Occipital lobe (tissue), 1 donor: ENCODE measurements at regions not wholly inside any gene's neighbourhood (a gene's known extent, or its start where the extent isn't known, plus 50 kb on each side); places are given as distances from the start of the nearest gene placed in this dataset.
"Not testable (repeated sequence)": the region's sequence is repeated elsewhere in the genome, so short reads cannot be mapped to it uniquely, and the experiment has no call there.

ENCODE experiments used
- DNase-seq: peaks from one replicate; lab custom pipeline; 2025; lab: John Stamatoyannopoulos, UW

DNA sequence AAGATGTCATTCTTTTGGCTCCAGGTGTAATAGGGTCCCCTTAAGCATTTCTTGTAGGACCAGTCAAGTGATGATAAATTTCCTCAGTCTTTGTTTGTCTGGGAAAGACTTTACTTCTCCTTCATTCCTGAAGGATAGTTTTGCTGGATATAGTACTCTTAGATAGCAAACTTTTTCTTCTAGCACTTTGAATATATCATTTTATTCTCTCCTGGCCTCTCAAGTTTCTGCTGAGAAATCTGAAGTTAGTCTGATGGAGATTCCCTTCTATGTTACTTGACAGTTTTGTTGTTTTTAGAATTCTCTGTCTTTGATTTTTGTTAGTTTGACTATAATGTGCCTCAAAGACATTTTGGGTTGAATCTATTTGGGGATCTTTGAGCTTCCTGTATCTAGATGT lies 181.2 kb upstream of the HES1 start:
- DNase-seq, result no peak

DNA sequence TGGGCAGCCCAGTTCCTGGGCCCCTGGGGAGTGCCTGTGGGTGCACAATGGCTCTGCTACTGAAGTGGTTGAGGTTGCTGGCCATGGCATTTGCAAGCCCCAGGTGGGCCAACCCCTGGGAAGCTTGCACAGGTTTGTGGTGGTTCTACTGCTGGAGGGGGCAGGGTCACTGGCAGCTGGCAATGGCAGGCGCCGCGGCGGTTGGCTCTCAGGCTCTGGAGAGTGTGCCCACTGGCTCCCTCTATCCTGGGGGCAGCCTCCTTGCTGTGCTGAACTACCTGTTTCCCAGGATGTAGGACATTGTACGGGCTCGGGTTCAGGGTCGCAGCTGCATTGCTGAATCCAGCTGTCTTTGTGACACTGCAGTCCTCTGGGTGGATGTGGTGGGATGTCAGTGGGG lies 180.2 kb upstream of the HES1 start:
- no peak for DNase-seq

DNA sequence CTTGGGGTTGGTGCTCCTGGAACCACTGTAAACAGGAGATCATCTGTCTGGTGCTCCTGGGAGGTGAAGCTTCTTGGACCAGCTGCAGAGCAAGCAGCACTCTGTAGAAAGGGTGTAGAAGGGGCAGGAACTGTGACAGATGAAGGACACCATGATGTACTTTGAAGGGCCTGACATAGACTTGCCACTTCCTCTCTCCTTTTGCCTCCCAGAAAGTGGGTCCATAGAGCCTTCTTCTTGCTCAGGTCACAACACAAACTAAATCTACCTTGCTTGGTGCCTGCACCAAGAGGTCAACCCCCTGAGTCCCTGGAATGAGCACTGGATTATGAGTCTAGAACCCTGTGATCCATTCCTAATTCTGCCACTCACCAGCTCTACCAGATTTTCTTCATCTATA lies 176.1 kb upstream of the HES1 start:
- no peak for DNase-seq

DNA sequence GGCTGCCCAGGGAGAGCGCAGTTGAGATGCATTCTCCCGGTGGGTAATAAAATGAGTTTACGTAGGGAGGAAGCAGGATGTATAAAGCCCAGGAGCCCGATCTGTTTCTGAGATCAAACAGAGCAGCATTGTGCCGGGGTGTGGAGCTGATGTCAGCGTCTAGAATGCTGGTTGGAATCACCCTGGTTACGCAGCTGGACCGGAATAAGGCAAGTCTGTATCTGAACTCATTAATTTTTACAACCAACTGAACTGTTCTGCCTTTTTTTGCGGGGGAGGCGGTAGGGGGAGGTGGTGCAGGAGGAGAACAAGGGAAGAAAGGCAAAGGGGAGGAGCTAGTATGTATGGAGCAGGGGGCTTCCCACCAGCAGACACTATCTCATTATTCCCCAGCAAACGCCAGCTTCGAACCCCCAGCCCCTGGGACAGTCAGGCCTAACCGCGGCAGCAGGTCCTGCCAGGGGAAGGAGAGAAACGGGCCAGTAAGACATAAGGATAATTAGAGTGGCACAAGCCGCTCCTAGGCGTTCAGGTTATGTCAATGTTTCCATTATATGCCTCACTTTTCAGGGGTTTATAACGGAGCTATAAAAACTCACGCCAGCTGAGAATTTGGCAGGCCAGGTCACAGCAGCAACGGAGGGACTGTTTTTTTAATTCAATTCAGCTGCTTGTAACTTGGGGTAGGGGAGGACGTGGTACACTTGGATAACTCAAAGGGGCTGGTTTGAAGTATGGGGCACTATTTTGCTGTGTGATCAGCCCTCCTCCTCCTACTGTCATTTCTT lies 175.3 kb upstream of the HES1 start:
- DNase-seq, result no peak

DNA sequence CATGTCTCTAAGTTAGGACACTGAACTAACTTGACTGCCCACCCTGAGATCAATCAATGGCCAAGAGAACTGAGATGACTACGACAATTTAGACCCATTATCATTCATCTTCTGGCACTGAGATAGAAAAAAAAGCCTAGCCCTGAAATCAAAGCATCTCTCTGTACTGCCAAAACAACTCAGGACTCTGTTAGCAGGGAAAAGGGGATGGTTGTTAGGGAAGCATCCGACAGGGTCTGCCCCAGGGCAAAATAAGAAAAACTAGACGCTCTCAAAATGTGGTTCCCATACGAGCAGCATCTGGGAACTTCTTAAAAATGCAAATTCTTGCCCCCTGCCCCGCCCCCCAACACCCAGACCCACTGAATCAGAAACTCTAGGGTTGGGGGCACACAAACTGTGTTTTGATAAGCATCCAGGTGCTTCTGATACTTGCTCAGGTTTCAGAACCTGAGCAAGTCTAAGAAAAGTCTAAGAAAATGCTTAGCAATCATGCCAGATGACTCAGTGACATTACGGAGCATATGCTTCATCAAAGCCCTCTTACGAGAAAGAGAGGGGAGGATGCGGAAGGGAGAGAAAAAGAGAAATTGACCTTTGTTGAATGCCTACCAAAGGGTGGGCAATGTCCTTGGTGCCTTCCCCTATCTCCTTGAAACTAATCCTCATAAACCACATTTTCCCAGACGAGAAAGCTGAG lies 172.8 kb upstream of the HES1 start:
- DNase-seq, result no peak

DNA sequence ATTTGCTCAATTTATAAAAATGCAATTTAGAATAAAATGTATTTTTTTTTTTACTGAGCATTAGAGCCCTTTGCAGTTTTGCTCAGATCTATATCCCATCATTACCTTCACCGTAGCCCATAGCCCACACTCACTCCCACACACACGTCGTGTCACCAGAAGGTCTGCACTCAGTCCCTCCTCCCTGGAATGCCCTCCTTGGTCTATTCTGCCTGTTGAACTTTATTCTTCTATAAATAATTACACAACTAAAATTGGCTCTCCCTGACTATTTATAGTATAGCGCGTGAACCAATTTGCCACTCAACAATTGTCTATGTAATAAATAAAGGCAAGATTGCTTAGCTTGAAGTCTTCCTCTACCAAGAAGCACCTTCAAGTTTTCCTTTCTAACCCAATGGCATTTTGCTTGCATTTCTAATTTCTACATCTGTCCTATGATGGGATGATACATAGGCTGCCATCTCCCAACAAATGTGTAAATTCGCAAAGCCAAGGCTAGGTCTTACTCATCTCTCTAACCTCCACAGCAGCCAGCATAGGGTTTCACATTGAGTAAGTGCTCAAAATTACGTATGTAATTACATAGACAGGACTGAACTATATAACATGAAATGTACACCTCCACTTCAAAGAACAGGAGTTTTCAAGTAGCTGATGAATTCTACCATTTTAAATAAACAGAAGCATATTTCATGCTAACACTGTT lies 172.0 kb upstream of the HES1 start:
- no peak for DNase-seq

DNA sequence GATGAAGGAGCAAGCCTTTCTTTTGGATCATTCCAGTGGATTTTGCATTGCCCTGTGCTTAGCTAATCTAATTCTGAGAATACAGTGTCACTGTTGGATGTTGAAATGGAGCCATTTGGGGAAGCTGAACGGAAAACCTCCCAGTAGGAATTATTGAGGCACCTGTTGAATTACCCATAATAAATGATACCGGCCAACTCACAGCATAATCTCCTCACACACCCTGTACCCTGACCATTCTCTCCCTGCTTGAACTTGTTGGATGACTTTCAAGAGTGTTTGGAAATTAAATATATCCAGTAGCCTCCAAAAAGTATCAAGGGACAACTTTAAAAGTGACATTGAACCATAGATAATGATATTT lies 171.4 kb upstream of the HES1 start:
- no peak for DNase-seq

DNA sequence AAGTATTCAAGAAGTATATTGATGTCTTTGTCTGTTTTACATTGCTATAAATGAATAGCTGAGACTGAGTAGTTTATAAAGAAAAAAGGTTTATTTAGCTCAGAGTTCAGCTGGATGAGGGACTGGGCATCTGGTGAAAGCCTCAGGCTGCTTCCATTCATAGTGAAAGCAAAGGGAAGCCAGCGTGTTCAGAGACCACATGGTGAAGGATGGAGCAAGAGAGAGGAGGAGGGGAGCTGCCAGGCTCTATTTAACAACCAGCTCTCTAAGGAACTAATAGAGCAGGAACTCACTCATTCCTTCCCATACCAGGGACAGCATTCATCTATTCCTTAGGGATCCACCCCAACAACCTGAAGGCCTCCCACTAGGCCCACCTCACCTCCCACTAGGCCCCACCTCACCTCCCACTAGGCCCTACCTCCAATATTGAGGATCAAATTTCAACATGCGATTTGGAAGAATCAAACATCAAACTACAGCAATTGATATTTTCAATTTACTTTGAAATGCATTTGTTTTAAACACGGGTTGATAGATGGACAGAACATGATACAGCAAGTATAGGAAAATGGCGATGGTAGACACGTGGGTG lies 167.5 kb upstream of the HES1 start:
- no peak for DNase-seq

DNA sequence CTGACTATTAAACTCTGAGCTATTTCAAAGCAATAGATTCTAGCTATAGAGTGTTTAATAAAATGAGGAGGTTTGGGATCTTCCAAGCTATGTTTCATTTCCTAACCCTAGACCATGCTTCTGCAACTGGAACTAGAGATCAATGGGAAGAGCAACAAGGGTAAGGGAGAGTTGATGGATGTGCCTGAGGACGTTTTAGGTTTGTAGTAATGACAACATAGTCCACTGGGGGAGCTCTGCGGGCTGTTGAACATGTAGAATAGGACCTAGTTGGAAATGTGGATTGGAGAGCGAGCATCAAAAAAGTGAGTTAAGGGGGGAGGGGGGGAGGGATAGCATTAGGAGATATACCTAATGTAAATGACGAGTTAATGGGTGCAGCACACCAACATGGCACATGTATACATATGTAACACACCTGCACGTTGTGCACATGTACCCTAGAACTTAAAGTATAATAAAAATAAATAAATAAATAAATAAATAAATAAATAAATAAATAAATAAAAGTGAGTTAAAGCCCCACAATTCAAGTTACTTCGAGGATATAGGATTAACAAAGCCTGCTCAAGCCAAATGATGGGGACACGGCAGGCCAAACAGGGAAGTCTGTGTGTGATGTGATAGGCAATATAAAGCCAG lies 165.7 kb upstream of the HES1 start:
- not testable (repeated sequence) for DNase-seq

DNA sequence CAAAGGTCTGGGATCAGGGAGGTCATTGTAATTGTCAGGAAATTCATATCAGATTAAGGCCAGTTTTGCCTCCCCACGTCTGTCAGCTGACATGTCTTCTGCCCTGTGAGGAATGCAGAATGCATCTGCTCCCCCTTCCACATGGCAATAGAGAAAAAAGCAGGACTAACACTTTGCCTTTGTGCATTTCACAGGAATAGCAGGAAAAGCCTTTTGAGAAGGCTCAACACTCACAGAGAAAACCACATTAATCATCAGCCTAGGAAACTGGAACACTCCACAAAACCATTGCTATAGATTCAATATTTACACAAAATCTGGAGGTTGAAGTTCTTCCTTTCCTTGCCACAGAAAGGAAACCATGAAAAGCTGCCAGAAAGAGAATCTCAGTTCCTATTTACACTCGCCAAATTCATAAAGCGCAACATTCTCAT lies 165.2 kb upstream of the HES1 start:
- no peak for DNase-seq

DNA sequence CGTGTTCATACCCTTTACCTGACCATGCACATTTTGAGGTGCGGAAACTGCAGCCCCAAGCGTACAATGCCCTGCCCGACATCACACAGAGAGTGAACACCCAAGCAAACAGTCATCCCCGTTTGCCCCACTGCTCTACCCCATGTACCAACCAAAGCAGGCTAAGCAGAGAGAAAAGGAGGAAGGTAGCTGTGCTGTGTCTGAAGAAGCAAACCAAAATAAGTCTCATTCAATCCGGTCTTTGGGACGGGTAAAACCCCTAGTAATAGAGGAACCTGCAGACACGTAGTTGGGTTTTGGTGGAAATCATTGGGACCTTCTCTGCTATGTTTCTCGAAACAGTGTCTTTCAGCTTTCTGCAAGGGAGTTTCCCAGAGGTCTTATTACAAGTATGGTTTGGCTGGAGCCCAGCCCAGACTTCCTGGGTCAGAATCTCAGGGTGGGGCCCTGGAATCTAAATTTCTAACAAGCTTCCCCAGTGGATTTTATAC lies 164.6 kb upstream of the HES1 start:
- DNase-seq, result no peak

DNA sequence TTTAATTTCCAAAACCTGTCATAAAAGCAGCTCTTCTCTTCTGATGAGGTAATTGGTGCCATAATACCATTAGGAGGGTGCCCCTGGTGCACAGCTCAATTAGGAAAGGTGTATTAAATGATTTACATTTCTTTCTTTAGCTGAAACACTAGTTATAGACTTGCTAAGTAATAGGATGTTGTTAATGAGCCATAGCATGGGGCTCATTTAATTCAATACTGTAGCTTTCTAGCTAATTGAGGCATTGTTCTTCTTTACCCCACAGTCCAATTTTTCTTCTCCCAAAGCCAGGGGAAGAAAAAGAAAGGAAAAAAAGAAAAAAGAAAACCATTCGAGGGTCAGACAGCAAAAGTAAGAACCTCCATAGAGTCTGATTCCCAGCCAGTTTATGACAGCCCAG lies 164.0 kb upstream of the HES1 start:
- DNase-seq, result no peak

DNA sequence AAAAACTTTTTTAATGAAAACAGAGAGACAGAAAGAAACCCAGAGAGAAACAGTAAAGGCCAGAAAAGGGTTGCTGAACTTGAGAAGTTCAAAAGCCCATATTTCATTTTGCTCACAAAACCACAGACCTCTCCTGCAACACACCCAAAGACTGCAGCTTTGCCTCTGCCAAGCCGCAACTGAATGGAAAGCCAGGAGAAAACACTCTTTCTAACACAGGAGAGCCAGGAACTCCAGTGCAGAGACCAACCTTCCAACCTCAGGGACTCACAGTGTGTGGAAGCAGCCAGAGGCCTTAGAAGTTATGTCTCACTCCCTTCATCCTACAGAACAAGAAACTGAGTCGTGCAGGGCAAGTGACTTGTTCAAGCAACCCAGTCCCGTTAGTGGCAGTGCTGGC lies 163.1 kb upstream of the HES1 start:
- DNase-seq, result no peak

DNA sequence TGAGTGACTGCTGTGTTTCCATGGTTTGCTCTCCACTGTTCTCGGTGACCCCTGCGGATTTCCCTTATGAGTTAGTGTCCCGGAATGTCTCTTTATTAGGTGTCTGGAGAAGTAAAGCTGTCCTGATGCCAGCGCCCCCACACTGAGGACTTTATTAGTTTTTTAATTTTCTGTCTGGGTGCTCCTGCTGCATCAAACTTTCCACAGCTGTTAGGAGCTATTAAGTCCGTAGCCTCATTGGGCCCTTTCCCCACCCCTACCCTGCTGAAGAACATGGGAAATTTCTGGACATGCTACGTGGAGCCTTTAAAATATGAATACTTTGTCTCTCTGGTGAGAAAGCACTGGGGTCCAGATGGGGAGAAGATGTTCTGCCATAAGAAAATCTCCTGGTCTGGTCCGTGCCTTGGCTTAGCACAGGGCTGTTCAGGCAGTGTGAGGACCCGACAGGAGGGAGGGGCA lies 161.7 kb upstream of the HES1 start:
- no peak for DNase-seq

DNA sequence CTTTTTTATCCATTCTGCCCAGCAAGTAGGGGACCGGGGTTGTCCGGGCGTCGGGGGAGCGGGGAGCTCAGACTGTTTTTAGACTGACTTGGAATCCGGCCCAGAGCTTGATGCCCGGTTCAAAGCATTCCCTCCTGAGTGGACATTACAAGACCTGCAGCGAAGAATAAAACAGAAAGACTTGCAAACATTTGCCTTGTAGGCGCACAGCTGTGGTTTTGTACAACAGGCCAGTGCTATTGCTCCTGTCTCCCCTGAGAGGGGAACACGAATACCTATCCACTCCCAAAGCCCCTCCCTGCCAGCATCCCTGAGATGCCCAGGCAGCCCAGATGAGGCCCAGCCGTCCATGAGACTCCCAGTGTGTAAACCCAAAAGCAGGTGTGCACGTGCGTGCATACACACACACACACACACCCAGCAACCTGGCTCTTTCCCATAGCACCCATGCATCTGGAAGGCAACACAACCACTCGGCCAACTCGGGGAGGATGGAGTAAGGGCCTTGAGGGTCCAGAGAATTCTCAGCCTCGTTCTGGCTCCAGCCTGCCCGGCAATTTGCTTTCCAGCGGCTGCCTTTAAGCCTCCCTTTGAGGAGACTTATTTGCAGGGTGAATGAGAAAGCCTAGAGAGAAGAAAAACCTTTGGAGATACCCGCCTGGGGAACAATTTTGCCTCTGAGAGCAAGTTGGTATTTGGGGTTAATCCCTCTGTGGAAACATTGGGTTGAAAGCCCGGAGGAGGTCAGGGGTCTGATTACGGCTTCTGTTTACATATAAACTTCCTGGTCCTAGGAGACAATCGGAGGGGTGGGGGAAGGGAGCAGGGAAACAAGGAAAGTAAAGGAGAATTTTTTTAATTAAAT lies 161.0 kb upstream of the HES1 start:
- no peak for DNase-seq

DNA sequence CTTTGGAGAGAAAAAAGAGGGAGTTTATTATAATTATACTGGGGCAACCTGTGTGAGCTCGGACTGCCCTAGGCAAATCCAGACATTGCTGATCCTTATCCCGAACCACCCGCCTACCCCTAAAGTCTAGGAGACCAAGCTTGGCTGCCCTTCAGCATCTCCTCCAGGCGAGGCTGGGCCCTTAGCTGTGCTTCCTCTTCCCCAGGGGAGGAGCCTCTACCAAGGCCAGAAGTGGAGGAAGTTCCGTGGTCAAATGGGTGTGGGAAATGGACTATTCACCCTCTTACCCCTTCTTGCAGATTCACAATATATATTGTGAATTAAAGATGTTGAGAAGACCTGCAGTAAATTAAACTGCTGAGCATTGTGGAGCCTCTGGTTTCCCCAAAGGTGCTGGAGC lies 158.3 kb upstream of the HES1 start:
- no peak for DNase-seq

DNA sequence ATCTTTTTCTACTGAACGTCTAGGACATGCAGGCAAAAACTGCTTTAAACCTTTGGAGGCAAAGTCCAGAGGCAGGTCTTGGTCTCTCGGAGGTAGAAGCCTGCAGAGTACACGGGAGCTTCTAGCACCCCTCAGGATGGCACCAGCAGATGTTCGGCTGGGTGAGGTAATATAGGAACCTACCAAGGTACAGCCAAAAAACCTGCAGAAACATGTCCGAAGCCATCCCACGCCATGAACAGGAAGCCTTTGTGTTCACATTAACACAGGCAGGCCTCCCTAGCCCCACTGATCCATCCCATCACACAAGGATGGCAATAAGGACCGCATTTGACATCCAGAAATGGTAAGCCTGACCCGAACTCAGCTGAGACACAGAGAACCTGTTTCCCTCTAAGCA lies 157.9 kb upstream of the HES1 start:
- no peak for DNase-seq

DNA sequence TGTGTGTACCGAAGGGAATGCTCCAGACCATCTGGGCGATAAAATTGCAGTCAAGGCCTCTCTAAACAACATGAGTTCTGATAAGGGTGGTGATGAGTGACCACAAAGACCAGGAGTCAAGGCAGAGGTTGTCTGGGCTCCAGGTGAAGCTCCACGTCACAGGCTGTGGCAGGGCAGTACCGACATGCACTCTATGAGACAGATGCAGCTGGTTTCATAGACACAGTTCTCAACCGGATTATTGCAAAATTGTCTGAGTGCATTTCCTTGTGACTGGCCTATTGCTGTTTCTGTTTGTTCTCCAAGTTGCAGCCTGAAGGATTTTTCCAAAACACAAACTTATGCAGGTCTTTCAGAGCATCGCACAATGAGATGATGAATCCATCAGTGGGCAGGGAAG lies 157.5 kb upstream of the HES1 start:
- no peak for DNase-seq

DNA sequence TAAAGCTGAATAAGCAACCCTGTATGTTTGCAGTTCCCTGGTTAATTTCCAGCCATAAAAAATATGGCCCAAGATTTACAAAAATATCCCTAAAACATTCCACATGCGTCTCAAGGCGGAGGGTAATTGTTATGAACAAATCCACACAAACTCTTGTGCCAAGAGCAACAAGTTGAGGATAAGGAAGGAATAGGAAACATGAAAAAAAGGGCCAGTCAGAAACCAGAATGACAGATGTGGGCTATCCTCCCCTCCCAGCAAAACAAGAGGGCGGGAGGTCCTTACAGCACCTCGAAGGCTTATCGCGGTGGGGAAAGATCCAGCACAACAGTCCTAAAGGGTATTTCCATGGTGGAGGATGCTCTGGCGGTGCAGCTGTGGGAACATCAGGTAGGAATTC lies 155.6 kb upstream of the HES1 start:
- DNase-seq, result no peak

DNA sequence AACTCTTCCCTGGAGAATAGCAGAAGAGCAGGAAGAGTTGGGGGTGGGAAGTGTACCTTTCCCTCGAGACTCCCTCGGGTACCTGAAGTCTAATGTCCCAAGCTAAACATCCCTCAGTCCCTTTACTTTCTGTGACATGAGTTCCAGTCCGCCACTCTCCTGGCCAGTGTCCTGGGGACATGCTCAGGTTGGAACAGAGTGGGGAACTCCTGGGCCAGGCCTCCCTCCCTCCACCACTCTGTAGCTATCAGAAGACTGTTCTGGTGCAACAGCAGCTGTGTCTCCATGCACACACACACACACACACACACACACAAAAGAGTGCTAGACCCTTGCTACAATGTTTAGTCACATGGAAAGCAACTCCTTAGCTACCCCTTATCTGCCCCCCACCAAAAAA lies 155.0 kb upstream of the HES1 start:
- DNase-seq, result no peak

DNA sequence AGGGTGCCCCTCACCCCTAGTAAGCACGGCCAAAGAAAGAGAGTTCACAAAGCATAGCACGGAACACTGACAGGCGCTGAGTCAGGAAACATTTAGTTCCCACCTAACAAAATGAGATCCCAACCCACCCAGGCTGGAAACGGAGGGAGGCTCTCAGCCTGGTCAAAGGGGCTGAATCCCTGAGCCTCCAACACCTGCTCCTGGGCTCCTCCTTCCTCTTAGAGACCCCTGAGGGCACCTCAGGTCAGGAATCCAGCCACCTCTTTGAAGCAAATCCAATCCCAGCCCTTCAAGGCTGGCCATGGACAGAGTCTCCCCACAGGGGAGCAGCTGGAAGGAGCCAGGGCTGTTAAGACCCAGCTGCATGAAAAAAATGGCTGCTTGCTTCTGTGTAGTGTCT lies 154.4 kb upstream of the HES1 start:
- no peak for DNase-seq
